GM19438 (cell line): ENCODE measurements at regions not wholly inside any gene's neighbourhood (a gene's known extent, or its start where the extent isn't known, plus 50 kb on each side); places are given as distances from the start of the nearest gene placed in this dataset.

Experiments used
- ATAC-seq: cut with Tn5 transposase; IDR thresholded peaks from one replicate; pipeline ENCODE4 v1.9.1; 2021; ENCODE audit warnings: low read depth; ENCODE audit not compliant: unreplicated experiment

DNA sequence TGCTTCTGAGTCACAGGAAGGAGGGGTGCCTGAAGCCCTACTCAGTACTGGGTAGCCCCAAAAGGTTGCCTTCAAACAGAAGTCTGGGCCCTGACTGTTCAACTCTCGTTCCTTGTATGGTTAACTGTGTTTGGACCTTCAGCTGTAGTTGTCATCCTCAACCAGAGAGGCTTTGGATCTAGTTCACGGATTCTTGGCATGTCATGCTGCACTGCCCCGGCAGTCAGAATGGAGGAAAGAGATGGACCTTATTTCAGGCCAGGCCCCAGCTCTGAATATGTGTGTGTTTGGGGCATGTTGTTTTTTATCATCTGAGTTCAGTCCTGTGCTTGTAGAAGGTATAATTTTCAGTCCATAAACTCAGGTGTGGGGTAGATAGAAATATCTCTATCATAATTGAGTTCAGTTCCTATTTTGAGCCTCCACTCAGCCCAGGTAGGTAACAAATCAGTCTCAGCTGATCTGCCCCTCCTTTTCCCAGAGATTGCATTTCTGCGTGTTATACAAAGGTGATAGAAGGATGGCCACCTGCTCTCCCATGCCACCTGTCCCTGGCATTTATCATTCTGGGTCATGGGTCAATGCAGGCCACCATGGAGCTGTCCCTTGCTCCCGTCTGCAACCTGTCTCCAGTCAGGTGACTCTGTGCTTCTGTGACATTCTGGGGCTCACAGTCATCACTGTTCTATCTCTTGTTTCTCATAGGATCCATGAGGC lies 127.5 kb upstream of the CPEB4 start:
- no peak for ATAC-seq

DNA sequence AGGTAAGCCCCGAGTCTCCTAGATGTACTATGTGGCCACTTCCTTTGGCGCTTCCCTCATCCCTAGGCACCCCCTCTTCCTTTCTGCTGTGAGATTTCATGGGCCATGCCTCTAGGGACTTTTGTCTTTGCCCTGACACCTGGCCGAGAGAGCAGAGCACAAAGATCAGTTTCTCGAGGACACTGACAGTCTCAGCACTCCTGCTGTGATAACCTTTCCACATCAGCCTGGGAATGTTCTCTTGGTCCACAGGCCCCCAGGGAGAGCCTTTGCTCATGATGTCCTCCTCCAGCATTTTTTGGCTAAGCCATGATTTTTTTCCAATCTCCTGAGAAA lies 127.0 kb upstream of the CPEB4 start:
- ATAC-seq, result no peak

DNA sequence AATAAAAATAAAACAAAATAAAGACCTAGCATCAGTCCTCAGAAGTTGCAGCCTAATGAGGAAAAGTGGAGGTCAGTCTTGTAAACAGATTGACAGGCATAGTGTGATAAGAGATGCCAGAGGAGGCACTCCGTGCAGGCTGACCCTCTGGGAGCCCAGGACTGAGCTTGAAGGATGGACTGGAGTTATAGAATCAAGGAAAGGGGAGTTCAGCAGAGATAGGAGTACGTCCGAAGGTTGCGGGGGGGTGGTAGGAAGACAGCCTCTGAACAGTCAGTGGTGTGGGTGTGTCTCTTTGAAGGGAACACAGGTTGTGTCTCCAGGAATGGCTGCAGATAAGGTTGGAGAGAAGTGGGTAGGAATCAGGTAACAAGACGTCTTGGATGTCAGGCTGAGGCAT lies 126.1 kb upstream of the CPEB4 start:
- no peak for ATAC-seq

DNA sequence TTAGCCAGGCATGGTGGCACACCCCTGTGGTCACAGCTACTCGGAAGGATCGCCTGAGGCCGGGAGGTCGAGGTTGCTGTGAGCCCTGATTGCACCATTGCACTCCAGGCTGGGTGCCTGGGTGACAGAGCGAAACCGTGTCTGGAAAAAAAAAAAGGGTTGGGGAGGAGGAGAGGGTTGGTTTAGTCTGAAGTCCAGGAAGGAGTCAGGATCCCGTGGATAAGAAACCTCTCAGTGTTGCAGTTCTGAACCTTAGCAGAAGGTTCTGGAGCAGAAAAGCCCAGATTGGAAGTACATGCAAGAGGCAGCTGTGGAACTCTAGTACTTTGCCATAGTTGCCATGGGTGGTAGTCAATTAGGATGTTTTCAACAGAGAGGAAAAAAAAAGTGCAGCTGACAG lies 125.2 kb upstream of the CPEB4 start:
- ATAC-seq, result no peak

DNA sequence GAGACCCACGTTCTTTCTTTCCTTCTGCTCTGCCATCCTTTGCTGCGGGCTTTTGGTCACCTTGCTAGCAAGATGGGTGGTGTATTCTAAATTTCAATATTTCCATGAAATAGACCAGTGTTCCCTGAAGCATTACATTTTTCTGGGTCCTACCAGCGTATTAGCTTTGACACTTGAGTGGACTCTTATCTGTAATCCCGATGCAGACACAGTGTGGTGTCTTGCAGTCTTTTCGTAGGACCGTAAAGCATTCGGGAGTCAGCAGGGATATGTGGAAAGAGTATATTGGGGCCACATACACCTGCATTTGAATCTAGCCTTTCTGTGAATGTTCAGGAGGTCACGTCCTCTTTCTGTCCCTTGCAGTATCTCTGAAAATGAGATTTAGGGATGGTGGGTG lies 124.7 kb upstream of the CPEB4 start:
- no peak for ATAC-seq

- no peak for ATAC-seq
Measured at GRCh38 chr5:173764332-173765028, 123.7 kb upstream of the CPEB4 start.

- no peak for ATAC-seq
Measured at GRCh38 chr5:173765029-173765644, 123.0 kb upstream of the CPEB4 start.

DNA sequence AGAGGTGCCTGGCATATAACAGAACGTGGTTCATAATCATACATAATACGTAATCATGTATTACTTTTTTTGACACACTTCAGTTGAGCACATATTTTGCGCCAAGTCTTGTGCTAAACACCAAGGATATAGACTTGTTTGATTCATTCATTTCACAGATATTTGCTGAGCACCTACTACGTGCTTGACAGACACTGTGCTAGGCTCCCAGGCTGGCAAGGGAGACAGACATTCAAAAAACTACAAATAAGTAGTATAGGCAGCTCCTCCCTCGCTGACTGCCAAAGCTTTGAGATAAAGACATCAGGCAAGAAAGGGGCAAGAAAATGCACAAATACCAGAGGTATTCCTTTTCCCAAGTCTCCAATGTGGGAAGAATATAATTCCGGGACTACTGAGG lies 122.5 kb upstream of the CPEB4 start:
- no peak for ATAC-seq

- ATAC-seq, result no peak
Measured at GRCh38 chr5:173767574-173768266, 120.4 kb upstream of the CPEB4 start.

GRCh38 chr5:173768267-173768806 lies 119.8 kb upstream of the CPEB4 start:
- no peak for ATAC-seq

- ATAC-seq, result no peak
Measured at GRCh38 chr5:173768891-173769290, 119.3 kb upstream of the CPEB4 start.

GRCh38 chr5:173770637-173771036 lies 117.5 kb upstream of the CPEB4 start:
- ATAC-seq, result no peak

- no peak for ATAC-seq
Measured at GRCh38 chr5:173771121-173771724, 116.9 kb upstream of the CPEB4 start.

- ATAC-seq, result no peak
Measured at GRCh38 chr5:173771725-173772383, 116.3 kb upstream of the CPEB4 start.

DNA sequence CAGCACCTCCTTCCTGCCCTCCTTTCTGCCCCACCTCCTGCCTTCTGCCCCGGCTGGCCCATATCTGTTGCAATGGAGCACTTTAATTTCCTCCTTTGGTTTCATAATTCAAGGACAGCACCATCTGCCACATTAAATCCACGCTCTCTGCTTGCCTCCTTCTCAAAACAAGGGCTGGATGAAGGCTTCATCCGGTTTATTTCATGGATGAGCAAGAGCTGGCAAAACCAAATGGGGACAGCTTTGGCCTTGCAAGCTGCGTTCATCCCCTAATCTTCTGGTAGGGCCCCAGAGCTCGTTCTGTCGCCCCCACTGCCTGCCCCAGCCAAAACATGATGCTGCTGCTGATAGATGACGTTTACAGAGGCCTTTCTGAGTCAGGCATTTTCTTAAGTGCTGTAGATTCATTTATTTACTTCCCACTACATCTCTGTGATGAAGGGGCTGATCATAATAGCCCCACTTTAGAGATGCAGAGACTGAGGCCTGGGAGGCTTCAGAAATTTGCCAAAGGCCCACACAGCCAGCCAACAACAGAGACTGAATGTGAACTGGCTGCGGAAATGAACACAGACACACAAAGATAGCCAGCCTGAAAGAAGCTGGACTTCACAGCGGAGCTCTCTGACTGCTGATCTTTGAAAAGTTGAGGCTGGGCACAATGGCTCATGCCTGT lies 115.6 kb upstream of the CPEB4 start:
- no peak for ATAC-seq

DNA sequence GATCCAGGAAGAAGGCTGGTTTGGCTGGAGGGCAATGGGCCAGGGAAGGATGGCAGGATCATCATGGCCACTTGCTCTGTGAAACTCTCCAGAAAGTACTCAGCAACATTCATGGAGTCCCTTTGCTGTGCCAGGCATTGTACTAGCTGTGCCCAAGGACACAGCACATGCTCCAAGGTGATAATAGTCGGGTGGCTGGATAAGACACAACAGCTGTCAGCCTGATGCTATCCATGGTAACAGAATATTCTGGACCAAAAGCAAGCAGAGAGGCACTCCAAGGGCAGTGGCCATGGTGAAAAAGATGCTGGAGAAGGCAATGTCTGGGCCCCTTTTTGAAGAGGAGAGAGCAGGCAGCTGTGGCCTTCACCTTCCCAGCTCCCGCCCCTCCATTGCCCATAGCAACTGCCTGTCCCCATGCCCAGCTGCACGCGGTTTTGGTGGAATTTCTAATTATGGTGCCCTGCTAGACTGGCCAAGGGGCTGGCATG lies 113.8 kb upstream of the CPEB4 start:
- ATAC-seq, result no peak

- ATAC-seq, result no peak
Measured at GRCh38 chr5:173775261-173776197, 112.6 kb upstream of the CPEB4 start.

DNA sequence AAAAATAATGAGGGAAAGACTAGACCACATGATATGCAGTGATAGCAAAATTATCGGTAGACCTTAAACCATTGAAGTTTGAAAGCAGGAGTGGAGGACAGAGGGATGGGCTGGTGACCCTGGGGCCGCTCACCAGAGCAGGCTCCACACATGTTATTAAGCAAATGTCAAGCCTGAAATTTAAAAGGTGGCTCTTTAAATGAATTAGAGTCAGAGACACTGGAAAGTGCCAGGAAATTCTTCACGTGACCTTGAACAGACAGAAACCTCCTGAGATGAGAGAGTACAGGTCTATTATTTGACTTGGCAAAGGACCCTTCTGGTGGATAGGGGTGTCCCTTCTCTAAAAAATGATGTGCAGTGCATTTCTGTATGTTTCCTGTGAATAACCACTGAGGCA lies 111.0 kb upstream of the CPEB4 start:
- no peak for ATAC-seq
